HG02870 (cell line): ENCODE measurements at regions not wholly inside any gene's neighbourhood (a gene's known extent, or its start where the extent isn't known, plus 50 kb on each side); places are given as distances from the start of the nearest gene placed in this dataset.

Experiments used
- ATAC-seq: cut with Tn5 transposase; IDR thresholded peaks from one replicate; pipeline ENCODE4 v1.9.1; 2021; ENCODE audit warnings: mild to moderate bottlenecking, moderate library complexity; ENCODE audit not compliant: unreplicated experiment

DNA sequence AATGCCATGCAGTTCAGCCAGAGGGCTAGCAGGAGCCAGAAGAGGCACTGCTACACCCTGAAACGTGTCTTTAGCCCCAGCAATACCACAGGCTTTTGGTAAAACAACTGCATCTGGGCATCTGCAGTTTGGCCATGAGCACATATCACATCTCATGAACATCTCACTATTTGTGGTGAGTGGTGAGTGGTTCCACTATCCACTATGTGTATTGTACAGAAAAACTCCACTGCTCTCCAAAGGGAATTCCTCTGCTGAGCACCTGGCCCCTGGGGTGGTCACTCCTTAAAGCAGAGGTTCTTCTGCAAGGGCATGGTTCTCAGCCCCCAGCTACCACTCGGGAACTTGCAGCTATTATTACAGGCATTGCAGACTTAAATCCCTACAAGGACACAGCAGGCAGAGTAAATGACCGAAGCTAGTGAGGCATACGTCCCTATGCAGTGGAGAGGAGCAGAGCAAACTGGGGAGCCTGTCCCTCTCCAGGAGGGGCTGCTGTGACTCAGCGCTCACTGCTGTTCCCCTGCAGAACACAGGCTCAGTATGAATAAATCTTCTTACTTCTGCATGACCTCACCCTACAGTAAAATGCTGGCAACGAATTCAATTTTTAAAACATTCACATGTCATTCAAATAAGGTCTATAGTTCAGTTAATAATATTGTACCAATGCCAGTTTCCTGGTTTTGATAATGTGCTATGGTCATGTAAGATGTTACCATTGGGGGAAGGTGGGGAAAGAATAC is 332.4 kb upstream of the ZNF507 start:
- no peak for ATAC-seq

DNA sequence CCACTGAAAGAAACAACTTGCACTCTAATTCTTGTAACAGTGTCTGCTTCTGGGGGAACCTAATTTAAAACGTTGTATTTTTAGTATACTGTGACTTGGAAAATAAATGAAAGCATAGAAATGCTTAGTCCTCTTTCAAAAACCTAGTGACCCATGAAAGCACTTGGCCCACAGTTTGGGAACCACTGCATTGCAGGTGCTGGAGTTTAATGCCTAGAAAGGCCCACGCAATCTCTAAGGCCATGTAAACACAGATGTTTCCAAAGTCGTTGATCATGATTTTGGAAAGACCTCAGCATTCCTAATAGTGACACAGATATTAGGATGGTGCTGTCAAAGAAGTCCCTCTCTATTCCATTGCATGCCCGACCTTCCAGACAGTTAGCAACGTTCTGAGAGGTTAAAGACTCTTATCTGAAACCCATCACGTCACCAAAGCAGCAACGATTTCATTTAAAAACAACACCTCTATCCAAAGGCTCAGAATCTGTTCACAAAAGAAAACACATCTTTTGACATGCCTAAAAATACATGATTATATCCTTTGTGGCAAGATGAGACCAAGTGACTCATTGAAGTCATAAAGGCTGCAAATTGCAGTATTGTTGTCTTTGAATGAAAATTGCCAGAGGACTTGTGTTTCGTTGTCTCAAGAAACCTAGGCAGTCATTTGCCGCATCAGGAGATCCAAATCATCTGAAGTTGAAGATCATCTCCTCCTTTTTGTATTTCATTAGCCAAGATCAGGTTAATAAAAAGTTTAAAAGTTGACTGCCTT is 328.0 kb upstream of the ZNF507 start:
- ATAC-seq: no peak

DNA sequence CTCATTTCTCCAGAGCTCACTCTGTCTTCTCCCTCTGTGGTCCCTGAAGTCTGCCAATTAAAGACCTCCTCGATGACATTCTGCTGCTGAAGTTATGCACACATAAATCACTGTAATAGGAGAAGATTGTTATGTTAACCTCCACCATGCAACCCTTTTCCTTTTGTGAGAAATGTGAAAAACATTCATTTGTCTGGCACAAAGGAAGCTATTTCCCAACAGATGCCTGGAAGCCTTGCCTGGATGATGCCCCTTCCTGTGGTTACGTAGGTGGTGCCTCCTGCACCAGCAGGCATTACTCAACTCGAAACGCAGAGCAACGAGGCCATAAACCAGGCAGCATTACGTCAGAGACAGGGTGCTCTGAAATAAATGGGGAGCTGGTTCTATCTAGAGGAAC is 327.4 kb upstream of the ZNF507 start:
- ATAC-seq: no peak

DNA sequence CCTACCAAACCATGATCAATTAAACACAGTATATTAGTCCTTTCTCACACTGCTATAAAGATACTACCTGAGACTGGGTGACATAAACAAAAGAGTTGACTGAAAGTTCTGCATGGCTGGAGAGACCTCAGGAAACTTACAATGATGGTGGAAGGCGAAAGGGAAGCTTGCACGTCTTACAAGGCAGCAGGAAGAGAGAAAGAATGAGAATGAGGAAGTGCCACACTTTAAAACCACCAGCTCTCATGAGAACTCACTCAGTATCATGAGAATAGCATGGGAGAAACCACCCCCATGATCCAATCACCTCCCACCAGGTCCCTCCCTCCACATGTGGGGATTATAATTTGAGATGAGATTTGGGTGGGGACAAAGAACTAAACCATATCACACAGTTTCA is 324.9 kb upstream of the ZNF507 start:
- no peak for ATAC-seq

DNA sequence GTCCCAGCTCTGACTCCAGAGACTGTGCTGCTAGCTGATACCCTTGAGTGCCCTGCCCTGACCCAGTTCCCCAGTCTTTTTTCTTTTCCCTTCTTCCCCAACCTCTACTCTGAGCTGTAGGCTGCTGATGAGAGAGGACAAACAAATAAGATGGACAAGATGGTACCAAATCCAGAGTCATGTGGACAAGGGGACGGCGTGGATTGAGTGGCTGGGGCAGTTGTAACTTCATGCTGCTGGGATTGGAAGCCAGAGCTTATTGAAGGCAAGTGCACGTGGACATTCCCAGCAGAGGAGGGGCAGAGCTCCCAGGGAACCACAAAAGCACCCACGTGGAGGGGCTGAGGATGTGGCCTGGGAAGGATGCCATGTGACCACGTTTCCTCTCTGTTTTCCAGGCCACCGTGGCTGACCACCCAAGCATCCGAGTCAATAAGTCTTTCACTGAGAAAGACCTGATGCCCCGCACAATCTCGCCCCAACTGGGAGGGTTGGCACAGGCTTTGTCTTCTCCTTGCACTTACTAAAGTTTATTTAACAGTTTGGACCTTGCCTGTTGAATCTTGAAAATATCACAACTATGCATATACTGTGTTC is 323.3 kb upstream of the ZNF507 start:
- ATAC-seq: no peak

DNA sequence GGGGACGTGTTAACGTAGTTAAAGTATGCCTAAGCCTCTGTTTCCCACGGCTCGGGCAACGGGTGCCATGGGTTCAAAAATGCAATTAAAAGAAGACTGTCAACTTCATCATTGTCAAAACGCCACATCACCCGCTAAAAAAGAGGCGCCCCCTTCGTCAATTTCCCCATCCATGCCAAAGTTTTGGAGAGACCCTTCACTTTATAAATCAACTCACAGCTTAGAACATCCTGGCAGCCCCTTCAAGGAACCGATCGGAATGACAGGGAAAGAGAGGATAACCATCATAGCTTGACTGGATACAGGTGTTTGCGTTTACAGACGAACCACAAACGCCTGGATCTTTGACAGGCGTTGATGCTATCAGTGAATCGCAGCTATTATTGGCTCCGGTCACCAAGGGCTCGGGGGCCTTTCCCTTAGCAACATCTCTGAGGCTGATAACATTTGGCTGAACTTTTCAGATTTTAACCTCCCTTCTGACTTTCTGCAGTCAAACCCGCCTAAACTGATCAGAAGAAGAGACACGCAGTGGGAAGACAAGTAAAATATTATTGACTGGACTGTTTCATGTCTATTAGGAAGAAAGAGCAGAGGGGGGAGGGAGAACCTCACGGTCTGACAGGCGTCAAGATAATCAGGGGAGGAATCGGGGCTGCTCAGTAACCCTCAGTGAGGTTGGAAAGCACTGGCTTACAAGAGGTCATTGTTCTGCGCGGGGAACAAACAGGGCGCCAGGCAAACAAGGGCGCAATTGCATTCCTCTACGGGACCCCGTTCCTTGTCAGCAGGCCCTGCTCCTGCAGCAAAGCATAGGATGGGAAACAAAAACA is 322.5 kb upstream of the ZNF507 start:
- ATAC-seq: no peak

DNA sequence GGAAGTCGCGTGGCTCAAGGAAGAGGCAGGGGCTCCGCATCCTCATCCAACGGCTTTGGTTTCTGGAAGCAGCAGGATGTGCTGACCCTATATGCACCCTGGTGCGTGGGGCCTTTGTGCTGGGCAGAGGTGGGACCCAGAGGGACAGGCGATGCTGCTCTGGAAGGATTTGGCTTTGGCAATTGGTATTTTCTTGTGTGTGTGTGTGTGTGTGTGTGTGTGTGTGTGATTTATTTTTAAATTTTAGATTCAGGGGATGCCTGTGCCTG is 321.9 kb upstream of the ZNF507 start:
- no peak for ATAC-seq

DNA sequence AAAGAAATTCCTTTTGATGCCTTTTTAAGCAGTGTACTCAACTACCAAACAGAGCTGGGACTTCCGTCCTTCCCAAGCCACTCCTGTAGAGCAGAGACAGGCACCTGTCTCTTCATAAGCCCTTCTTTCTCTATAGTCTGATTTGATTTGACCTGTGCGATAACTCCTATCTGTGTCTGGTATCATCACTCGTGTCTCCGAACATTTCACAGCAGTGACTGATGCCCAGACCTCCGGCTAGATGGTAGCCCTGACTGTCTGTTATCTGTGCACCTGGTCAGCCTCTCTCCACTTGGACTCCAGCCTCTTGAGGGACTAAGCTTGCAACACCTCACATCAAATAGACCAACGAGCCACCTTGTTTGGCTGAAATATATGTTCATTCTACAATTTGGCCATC is 316.2 kb upstream of the ZNF507 start:
- no peak for ATAC-seq

DNA sequence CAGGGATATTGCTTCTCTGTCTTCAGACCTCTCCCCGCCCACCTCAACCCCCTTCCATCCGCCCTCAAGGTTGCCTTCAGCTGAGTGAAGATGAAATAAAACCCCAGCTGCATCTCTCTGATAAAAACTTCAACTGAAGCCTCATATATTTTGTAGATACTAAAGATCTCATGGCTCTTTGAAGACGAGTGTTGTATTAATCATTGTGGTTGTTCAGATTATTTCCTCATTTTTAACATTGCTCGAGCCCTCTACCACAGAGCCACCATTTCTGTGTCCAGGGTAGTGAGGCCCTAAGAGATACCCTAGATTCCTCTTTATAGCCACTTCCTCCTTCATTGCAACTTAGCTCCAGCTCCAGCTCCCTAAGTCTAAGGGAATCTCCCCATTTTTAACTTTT is 312.8 kb upstream of the ZNF507 start:
- ATAC-seq: no peak

DNA sequence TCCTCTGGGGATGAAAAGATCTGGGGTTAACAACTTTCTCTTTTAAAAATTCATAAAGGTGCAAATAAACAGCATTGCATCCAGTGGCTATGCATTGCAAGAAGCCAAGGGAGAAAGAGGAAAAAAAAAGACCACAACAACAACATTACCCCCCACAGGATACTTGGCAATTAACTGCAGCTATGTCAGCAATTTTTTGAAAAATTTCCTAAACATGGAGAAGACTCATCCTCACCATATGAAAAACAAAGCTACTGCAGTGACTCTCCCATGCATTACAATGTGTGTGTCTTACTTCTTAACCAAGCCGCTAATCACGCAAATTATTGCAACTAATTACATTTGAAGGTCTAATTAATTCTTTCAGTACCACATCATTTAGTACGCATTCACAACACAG is 309.8 kb upstream of the ZNF507 start:
- ATAC-seq: no peak

DNA sequence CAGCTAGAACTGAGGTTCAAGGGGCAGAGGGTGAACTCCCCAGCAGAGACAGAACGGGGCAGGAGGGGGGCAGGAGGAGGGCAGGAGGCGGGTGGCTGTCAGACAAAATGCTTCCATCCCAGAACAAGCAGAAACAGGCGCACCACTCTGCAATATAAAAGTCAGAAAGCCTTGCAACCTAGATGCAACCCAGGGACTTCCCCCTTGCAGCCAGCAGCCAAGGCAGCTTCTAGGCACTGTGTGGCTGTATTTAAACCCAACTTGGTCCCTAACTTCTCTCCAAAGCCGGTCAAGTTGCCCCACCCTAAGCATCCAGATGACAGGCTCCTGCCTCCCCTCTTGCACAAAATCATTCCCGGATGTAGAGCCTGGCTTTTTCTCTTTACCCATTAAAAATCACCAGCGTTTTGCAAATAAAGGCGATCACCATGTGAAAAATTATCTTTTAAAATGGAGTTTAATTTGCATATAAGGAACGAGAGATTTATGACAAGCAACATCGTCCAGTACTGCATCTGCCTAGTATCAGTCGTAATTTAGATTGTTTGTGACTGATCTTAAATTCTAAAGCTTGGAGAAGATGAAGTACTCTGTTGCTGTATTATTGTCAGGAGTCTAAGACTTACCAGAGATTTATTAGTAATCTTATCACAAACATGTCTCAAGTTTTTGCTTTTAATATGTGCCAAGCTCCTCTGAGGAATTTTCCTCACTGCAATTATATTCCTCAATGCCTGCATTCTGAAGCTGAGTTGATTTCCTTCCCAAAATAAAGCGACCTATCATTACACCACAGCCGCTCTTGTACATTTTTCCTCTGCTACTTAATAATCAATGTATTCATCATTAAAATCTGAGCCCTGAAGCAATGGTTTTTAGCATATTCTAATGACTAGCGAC is 307.1 kb upstream of the ZNF507 start:
- no peak for ATAC-seq

DNA sequence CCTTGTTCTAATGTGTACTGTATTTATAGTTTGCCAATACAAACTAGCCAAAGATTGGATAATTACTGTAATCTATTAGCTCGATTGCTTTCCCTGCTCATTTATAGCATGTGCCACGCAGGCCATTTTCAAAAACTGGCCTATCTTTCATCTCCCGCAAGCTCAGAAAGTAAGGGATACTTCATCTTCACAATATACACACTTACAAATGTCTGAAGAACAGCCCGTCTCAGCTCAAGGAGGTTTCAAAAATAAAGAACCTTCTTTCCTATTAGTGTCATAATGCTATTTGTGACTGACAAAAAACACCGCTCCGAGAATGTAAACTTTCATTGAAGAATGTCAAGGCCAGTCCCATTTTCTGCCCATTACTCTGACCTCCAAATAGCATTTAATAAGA is 306.4 kb upstream of the ZNF507 start:
- no peak for ATAC-seq

DNA sequence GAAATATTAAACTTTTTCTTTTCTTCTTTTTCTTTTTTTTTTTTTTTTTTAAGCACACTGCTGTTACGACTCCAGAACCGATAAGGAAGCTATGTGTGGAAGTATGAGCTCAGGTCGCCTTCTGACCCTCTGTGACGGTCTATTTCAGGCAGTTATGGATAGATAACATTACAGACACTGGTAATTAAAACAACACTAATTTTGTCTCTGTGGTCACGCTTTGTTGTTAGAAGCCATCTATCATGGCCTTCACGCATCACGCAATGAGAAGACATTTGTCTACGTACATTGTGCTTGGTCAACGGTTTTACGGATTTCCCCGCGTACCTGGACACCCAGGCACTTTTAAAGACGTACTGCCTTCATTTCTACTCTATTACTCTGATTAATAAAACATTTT is 306.0 kb upstream of the ZNF507 start:
- no peak for ATAC-seq

DNA sequence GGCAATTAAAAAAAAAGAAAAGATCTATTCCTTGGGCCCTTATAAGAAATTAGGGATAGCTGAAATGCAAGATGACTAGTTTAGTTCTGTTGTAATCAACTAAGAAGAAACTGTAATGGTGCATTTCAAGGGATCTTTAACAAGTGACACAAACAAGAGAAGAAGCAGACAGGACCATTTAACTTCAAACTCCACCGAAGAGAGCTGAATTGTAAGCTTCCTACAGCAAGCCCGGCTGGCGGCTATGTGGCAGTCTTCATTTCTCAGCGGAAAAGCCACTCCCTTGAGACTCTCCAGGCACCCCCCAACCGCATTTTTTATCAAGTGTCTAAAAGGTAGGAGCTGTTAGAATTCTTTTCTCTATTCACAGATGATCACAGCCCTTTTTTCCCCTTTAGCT is 305.2 kb upstream of the ZNF507 start:
- ATAC-seq: no peak

DNA sequence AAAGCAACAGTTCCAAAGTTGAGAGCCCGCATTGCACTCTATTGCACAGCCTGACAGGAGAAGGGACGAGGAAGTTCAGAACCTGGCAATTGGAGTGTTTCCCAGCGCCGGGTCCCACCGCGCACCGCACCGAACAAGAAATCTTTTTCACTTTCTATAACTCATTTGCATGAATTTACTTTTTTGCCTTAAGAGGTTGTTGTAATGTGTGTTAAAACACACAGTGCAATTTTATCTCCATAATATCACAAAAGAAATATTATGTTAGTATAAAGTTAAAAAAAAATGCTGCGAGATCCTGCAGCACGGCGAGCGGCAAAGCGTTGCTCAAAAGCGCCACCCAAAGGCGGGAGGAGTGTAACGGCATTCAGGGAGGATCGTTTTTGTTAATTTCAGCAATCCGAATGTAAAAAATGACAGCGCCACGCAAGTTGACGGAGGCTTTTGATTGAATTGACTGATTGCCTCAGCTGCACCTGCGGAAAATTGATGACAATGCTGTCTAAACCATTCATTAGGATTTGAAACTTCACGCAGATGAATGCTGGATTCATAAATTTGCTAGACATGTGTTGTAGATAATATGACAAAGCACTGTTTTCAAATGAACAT is 303.6 kb upstream of the ZNF507 start:
- ATAC-seq: no peak

DNA sequence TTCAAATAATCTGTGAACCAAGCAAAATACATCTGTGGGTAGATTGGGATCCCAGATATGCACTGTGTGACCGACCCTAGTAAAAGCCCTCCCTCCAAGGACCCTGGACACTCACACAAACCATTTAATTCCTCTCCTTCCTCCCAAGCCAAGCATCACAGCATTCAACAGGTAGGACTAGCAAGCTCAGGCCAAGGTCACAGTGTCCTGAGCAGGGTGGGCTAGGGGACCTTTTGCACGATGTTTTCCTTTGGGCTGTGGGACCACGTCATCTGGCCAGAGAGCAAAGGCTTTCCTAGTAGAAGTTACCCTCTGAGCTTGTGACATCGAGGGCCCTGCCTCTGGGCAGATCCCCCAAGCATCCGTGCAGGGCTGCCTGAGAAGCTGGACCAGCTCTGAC is 297.6 kb upstream of the ZNF507 start:
- no peak for ATAC-seq

DNA sequence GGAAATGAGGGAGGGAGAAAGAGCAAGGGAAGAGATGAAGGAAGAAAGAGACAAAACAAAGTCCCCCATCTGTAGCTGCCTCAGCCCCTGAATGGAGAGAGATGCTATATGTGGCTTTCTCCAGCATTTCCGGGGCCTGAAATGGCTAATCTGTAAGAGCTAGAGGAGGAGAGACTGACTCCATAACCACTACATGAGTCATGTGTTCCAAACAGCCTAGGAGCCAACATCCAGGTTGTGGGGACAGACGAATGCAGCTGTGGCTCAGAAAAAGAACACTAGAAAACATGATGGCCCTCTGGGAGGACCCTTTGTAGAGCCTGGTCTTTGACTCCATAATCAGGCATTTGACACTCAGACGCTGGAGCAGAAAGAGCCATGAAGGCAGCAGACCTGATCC is 292.0 kb upstream of the ZNF507 start:
- ATAC-seq: no peak

DNA sequence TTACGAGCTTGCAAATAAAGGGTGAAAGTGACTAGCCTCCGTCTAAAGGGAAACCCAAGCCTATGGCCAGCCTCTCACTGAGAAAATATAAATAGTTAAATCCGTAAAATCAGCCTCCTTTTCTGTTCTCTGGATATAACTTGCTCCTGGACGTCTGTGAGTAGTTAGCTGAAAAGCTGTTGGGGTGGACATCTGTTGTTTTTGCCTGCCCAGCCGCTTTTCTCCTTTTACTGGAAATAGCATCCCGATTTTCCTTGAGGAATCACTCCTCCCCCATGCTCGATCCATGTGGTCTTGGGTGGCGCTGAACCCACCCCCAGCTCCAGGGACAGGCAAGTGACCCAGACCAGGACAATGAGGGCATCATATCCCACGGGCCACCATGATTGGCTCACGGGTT is 291.5 kb upstream of the ZNF507 start:
- ATAC-seq: no peak

DNA sequence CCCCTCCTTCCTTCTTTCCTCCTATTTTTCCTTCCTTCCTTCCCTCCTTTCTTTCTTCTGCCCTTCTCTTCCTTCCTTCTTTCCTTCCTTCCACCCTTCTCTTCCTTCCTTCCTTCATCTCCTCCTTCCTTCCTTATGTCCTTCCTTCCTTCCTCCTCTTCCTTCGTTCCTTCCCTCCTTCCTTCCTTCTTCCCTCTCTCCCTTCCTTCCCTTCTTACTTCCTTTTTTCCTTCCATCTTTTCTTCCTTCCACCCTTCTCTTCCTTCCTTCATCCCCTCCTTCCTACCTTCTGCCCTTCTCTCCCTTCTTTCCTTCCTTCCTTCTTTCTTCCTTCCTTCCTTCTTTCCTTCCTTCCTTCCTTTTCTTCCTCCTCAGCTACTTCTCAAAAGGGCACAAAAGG is 287.3 kb upstream of the ZNF507 start:
- ATAC-seq: no peak

DNA sequence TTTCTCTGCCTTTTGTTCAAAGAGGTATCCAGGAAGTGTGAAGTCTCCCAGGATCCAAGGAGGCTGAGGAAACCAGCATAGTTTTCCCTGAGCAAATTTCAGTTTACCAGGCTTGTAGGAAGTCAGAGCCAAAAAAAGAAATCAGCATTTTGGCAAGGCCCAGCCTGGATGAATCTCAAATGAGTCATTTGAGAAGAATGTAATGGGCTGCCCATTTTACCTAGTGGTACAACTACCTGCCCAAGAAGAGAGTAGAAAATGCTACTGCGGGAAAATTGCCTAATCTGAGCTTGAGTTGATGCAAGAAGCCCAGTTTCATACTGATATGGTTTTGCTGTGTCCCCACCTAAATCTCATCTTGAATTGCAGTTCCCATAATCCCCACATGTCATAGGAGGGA is 284.1 kb upstream of the ZNF507 start:
- ATAC-seq: no peak
